GM10248 (cell line): ENCODE measurements at regions not wholly inside any gene's neighbourhood (a gene's known extent, or its start where the extent isn't known, plus 50 kb on each side); places are given as distances from the start of the nearest gene placed in this dataset.

Experiments used
- CTCF ChIA-PET: fragments of 300-600 bp; sonication (Branson Sonifier 250); formaldehyde crosslinking; extraction: SDS; loops from one replicate; lab custom pipeline; 2021; ENCODE audit warnings: antibody characterized with exemption; lab: Yijun Ruan, JAX
- POLR2A ChIA-PET: fragments of 350-650 bp; sonication (Branson Sonifier 250); formaldehyde crosslinking; extraction: SDS; loops from one replicate; lab custom pipeline; 2020; ENCODE audit warnings: antibody characterized with exemption; lab: Yijun Ruan, JAX
- DNase-seq: peaks from one replicate; pipeline ENCODE4 v3.0.0; 2012; ENCODE audit errors: extremely low spot score
- TF ChIP-seq, protein P1 (sequence below): IDR thresholded peaks from 2 replicates; pipeline ENCODE4 v1.5.1; 2012; ENCODE audit warnings: mild to moderate bottlenecking, low read depth; ENCODE audit errors: extremely low read depth, missing control alignments, control extremely low read depth

DNA sequence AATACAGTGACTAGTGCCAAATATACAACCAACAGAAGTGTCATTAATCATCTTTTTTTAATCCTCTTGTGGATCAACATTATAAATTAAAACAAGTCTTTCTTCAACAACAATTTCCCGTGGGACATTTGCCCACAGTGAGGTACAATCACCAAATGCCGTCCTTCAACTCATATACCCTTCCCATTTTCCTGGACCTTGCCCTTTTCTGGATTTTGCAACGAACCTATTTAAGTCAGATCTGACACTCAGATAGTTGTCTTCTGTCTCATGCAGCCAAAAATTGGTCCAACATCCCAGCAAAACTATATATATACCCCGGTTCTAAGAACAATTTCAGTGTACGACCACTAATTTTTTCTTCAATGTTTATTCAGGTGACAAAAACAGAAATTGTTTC is 324.0 kb downstream of the DSEL start:
- TF ChIP-seq, protein P1, sequence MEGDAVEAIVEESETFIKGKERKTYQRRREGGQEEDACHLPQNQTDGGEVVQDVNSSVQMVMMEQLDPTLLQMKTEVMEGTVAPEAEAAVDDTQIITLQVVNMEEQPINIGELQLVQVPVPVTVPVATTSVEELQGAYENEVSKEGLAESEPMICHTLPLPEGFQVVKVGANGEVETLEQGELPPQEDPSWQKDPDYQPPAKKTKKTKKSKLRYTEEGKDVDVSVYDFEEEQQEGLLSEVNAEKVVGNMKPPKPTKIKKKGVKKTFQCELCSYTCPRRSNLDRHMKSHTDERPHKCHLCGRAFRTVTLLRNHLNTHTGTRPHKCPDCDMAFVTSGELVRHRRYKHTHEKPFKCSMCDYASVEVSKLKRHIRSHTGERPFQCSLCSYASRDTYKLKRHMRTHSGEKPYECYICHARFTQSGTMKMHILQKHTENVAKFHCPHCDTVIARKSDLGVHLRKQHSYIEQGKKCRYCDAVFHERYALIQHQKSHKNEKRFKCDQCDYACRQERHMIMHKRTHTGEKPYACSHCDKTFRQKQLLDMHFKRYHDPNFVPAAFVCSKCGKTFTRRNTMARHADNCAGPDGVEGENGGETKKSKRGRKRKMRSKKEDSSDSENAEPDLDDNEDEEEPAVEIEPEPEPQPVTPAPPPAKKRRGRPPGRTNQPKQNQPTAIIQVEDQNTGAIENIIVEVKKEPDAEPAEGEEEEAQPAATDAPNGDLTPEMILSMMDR, result no peak
- ChIA-PET CTCF (no interaction called here), POLR2A (no interaction called here)
- DNase-seq, result no peak

DNA sequence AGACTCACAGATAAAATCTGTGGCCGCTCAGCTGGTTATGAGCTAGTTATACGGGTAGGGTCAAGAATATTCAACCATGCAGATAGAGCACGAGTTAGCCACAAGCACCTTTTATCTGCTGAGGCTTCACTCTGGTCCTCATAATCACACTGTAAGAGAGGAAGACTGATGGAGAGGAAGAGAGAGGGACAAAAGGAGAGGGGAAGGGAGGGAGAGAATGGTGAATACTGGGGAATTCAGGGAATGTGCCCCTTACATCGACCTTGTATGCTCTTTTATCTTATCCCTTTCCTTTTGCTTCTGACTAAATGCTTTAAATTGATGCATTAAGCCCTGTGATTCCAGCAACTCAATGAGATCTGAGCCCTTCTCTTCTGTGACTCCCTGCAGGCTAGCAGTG is 333.1 kb downstream of the DSEL start:
- no peak for DNase-seq
- TF ChIP-seq, protein P1, result no peak
- CTCF ChIA-PET, result no interaction called here

DNA sequence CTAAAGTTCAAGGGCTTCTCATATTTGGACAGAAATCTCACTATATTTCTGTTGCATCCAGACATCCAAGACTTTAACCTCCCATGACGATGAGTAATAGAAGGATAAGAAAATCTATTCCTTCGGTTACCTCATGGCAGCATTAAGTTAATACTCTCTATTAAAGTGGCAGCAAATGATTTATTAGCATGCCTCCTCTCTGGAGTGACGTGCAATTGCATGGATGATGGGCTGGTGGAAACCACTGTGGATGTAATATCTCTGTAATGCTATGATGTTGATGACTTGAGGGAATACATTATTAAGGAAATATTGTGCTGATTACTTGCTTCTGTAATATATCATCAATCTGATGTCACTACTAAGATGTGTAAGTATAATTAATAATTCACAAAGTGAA is 336.8 kb downstream of the DSEL start:
- CTCF ChIA-PET, result no interaction called here
- TF ChIP-seq, protein P1, result no peak
- DNase-seq, result no peak
- POLR2A ChIA-PET, result no interaction called here

More for the DNA sequence above, 333.1 kb downstream of the DSEL start:
- POLR2A ChIA-PET, result no interaction called here

DNA sequence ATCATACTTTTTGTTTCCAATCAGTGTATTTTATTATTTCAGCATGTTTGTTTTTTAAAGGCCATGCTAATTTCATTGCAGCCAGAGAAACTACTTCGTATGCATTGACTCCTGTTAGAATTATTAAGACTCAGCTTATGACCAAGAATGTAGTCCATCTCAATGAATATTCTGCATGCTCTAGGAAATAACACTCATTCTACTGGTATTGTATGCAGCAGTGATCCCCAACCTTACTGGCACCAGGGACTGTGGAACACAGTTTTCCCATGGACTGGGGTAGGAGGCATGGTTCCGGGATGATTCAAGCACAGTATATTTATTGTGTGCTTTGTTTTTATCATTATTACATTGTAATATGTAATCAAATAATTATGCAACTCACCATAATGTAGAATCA is 356.9 kb downstream of the DSEL start:
- TF ChIP-seq, protein P1, result no peak
- ChIA-PET CTCF (interaction anchor here (0.9 to 1.5 kb wide), 3 partner anchors 14 to 40 kb away, joined by 3 to 7 read pairs (median 3); no protein-coding TSS in a partner anchor), POLR2A (no interaction called here)
- DNase-seq, result no peak

DNA sequence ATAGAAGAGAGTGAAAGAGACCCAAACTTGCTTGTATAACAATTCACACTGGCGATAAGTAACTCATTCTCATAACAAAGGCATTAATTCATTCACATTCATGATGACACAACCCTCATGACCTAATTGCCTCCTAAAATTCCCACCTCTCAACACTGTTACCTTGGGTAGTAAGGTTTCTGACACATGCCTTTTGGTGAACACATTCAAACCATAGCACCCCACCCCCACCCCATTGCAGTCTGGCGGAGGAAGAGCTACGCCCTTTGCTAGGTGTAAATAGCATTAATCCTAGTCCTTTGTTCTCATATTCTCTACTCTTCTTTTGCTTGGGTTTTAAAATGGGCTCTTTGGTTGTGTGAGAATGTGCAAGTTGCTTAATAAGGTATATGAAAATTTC is 361.5 kb downstream of the DSEL start:
- TF ChIP-seq, protein P1, result no peak
- DNase-seq, result no peak
- ChIA-PET POLR2A (no interaction called here), CTCF (no interaction called here)

DNA sequence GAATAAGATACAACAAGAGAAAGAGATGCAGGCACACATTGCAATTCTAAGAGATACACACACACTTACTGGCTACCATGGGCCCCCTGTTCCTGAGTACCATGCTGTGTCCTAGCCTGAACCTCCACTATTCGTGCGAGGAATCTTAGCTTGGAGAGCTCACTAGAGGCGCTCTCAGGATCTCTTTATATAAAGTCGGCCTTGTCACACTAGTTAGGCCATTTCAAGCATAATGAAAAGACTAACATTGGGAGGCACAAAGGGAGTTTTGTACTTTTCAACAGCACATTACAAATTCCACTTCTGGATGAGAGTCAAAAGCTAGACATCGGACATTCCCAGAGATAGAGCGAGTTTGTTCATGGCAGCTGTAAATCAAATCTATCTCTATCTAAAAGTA is 365.2 kb downstream of the DSEL start:
- DNase-seq, result no peak
- ChIA-PET CTCF (no interaction called here), POLR2A (no interaction called here)
- TF ChIP-seq, protein P1, result no peak
